ENCODE measurements at regions not wholly inside any gene's neighbourhood (a gene's known extent, or its start where the extent isn't known, plus 50 kb on each side); places are given as distances from the start of the nearest gene placed in this dataset.

- no peak for TF ChIP-seq CTCF (IDR thresholded peaks at IDR 0.05; ENCODE audit: insufficient read depth, low read length, poor library complexity, severe bottlenecking)
- no peak overlapping the region for H3K4me3 ChIP-seq (ENCODE audit: low read depth, low read length)
- no peaks in the 10 kb centered on the region for H3K27me3 ChIP-seq (ENCODE audit: control insufficient read depth, insufficient read depth, low read length)
Measured at GRCh38 chr3:72159487-72159886, 374.5 kb upstream of the PROK2 start.

GRCh38 chr3:72158639-72159326 lies 373.8 kb upstream of the PROK2 start:
- TF ChIP-seq CTCF (IDR thresholded peaks at IDR 0.05; ENCODE audit: insufficient read depth, low read length, poor library complexity, severe bottlenecking), result no peak
- no peak for DNase-seq (ENCODE audit: low read depth)
- H3K27me3 ChIP-seq (ENCODE audit: control insufficient read depth, insufficient read depth, low read length), result no peaks in the 10 kb centered on the region
- H3K36me3 ChIP-seq (ENCODE audit: control insufficient read depth, insufficient read depth, low read length), result no peaks in the 10 kb centered on the region
- no peak overlapping the region for H3K4me3 ChIP-seq (ENCODE audit: low read depth, low read length)

More at GRCh38 chr3:72159487-72159886, 374.5 kb upstream of the PROK2 start:
- DNase-seq (ENCODE audit: low read depth), result no peak
- H3K36me3 ChIP-seq (ENCODE audit: control insufficient read depth, insufficient read depth, low read length), result no peaks in the 10 kb centered on the region

GRCh38 chr3:72157748-72158638 lies 373.0 kb upstream of the PROK2 start:
- no peaks in the 10 kb centered on the region for H3K27me3 ChIP-seq (ENCODE audit: control insufficient read depth, insufficient read depth, low read length)
- TF ChIP-seq CTCF (IDR thresholded peaks at IDR 0.05; ENCODE audit: insufficient read depth, low read length, poor library complexity, severe bottlenecking), result no peak
- DNase-seq (ENCODE audit: low read depth), result no peak
- H3K4me3 ChIP-seq (ENCODE audit: low read depth, low read length), result no peak overlapping the region
- H3K36me3 ChIP-seq (ENCODE audit: control insufficient read depth, insufficient read depth, low read length), result no peaks in the 10 kb centered on the region

GRCh38 chr3:72155391-72156064 lies 370.6 kb upstream of the PROK2 start:
- peak; percentile 82 for DNase-seq (ENCODE audit: low read depth)
- Histone ChIP-seq H3K27me3 (ENCODE audit: control insufficient read depth, insufficient read depth, low read length) (no peaks in the 10 kb centered on the region), H3K36me3 (ENCODE audit: control insufficient read depth, insufficient read depth, low read length) (no peaks in the 10 kb centered on the region), H3K4me3 (ENCODE audit: low read depth, low read length) (no peak overlapping the region)
- TF ChIP-seq CTCF (IDR thresholded peaks at IDR 0.05; ENCODE audit: insufficient read depth, low read length, poor library complexity, severe bottlenecking), result no peak

GRCh38 chr3:72154391-72155335 lies 369.7 kb upstream of the PROK2 start:
- no peak for TF ChIP-seq CTCF (IDR thresholded peaks at IDR 0.05; ENCODE audit: insufficient read depth, low read length, poor library complexity, severe bottlenecking)
- no peak for DNase-seq (ENCODE audit: low read depth)
- no peaks in the 10 kb centered on the region for H3K27me3 ChIP-seq (ENCODE audit: control insufficient read depth, insufficient read depth, low read length)
- H3K4me3 ChIP-seq (ENCODE audit: low read depth, low read length), result no peak overlapping the region
- H3K36me3 ChIP-seq (ENCODE audit: control insufficient read depth, insufficient read depth, low read length), result no peaks in the 10 kb centered on the region

Measured in kidney epithelial cell (primary cell).